ENCODE measurements at regions not wholly inside any gene's neighbourhood (a gene's known extent, or its start where the extent isn't known, plus 50 kb on each side); places are given as distances from the start of the nearest gene placed in this dataset.
"Not testable (repeated sequence)": the region's sequence is repeated elsewhere in the genome, so short reads cannot be mapped to it uniquely, and the experiment has no call there.

- TF ChIP-seq CTCF (conservative IDR thresholded peaks at IDR 0.05; ENCODE audit: low read depth): no peak
- no peak overlapping the region for H3K27ac ChIP-seq
- ChIA-PET POLR2A (ENCODE audit: low non-redundant PET) (no interaction called here), CTCF (no interaction called here)
- DNase-seq (ENCODE audit: low spot score): no peak
These were observed 52.2 kb upstream of the EDIL3 start for GRCh38 chr5:84436866-84437265.

GRCh38 chr5:84435861-84436346, 51.2 kb upstream of the EDIL3 start:
- POLR2A ChIA-PET (ENCODE audit: low non-redundant PET); CTCF ChIA-PET; DNase-seq (ENCODE audit: low spot score); H3K27ac ChIP-seq: not testable (repeated sequence)
